IMR-90 (cell line): ENCODE measurements at regions not wholly inside any gene's neighbourhood (a gene's known extent, or its start where the extent isn't known, plus 50 kb on each side); places are given as distances from the start of the nearest gene placed in this dataset.

Experiments
- ATAC-seq: fragments of 200-7000 bp; cut with Tn5 transposase; 2 replicates; pipeline ENCODE4 v1.9.1; 2020; ENCODE audit warnings: low read depth, mild to moderate bottlenecking, moderate library complexity
- BruUV-seq: library from RNA; stranded (reverse); fragments of 400-500 nt; replicated peaks from 2 replicates; lab custom pipeline; 2021; lab: Mats Ljungman, UMichigan
- CTCF ChIA-PET: fragments of 300-600 bp; formaldehyde crosslinking; extraction: SDS; loops from one replicate; lab custom pipeline; 2021; ENCODE audit warnings: antibody characterized with exemption; lab: Yijun Ruan, JAX
- POLR2A ChIA-PET: fragments of 300-600 bp; sonication (Branson Sonifier 250); formaldehyde crosslinking; loops from one replicate; lab custom pipeline; 2022; ENCODE audit warnings: antibody characterized with exemption; ENCODE audit not compliant: unreplicated experiment; lab: Charles Lee
- DNase-seq: peaks from one replicate; pipeline ENCODE4 v3.0.0; 2013
- H2AFZ ChIP-seq: replicated peaks from 2 replicates; pipeline ENCODE3; 2013; ENCODE audit warnings: low read length, mild to moderate bottlenecking; ENCODE audit not compliant: poor library complexity
- H2AK5ac ChIP-seq: 2 replicates; pipeline ENCODE4 v1.6.1; 2013; ENCODE audit warnings: low read depth, low read length, inconsistent platforms
- H2AK9ac ChIP-seq: replicated peaks from 2 replicates; pipeline ENCODE3; 2013; ENCODE audit warnings: mild to moderate bottlenecking, low read depth, low read length, moderate library complexity; ENCODE audit not compliant: poor library complexity
- H2BK120ac ChIP-seq: 2 replicates; pipeline ENCODE4 v1.6.1; 2013; ENCODE audit warnings: low read depth, low read length, inconsistent platforms
- H2BK15ac ChIP-seq: 3 replicates; pipeline ENCODE4 v1.6.1; 2013; ENCODE audit warnings: low read depth, low read length, inconsistent platforms
- H2BK20ac ChIP-seq: 2 replicates; pipeline ENCODE4 v1.6.1; 2013; ENCODE audit warnings: low read depth, mild to moderate bottlenecking, inconsistent platforms, low read length, moderate library complexity
- H2BK5ac ChIP-seq: 2 replicates; pipeline ENCODE4 v1.6.1; 2013; ENCODE audit warnings: mild to moderate bottlenecking, low read depth, low read length, inconsistent platforms; ENCODE audit not compliant: poor library complexity, severe bottlenecking
- H3K14ac ChIP-seq: replicated peaks from 2 replicates; pipeline ENCODE4 v1.6.1; 2013; ENCODE audit warnings: low read depth, low read length, inconsistent platforms
- H3K18ac ChIP-seq: 2 replicates; pipeline ENCODE4 v1.6.1; 2013; ENCODE audit warnings: low read depth, low read length, control low read depth
- H3K23ac ChIP-seq: 2 replicates; pipeline ENCODE4 v1.6.1; 2013; ENCODE audit warnings: low read depth, low read length, inconsistent platforms
- H3K27ac ChIP-seq: 2 replicates; pipeline ENCODE4 v1.5.1; 2013; ENCODE audit warnings: mild to moderate bottlenecking, control low read depth, low read length; ENCODE audit not compliant: insufficient read depth
- H3K27me3 ChIP-seq: 2 replicates; pipeline ENCODE4 v1.6.1; 2013; ENCODE audit warnings: low read length; ENCODE audit not compliant: control insufficient read depth, insufficient read depth
- H3K36me3 ChIP-seq: 2 replicates; pipeline ENCODE4 v1.6.1; 2013; ENCODE audit warnings: low read length, mixed read lengths; ENCODE audit not compliant: control insufficient read depth, insufficient read depth
- H3K4ac ChIP-seq: 2 replicates; pipeline ENCODE4 v1.6.1; 2013; ENCODE audit warnings: low read depth, low read length, inconsistent platforms
- H3K4me1 ChIP-seq: 2 replicates; pipeline ENCODE4 v1.6.1; 2013; ENCODE audit warnings: low read length, mixed read lengths; ENCODE audit not compliant: control insufficient read depth, insufficient read depth
- H3K4me2 ChIP-seq: 2 replicates; pipeline ENCODE4 v1.6.1; 2013; ENCODE audit warnings: low read depth, mild to moderate bottlenecking, control low read depth, low read length, moderate library complexity
- H3K4me3 ChIP-seq: 2 replicates; pipeline ENCODE4 v1.5.1; 2013; ENCODE audit warnings: low read depth, mild to moderate bottlenecking, control low read depth, low read length, moderate library complexity; ENCODE audit not compliant: insufficient read depth
- H3K56ac ChIP-seq: 2 replicates; pipeline ENCODE4 v1.6.1; 2013; ENCODE audit warnings: low read length, inconsistent platforms; ENCODE audit not compliant: insufficient read depth; ENCODE audit errors: extremely low read depth
- H3K79me1 ChIP-seq, 2 experiments: 2 replicates each; pipeline ENCODE4 v1.6.1; 2013; ENCODE audit warnings: low read length in 2 of 2, inconsistent platforms in 1 of 2, low read depth in 1 of 2
- H3K9ac ChIP-seq: 2 replicates; pipeline ENCODE4 v1.6.1; 2013; ENCODE audit warnings: low read depth, low read length, control low read depth
- H3K9me1 ChIP-seq: 2 replicates; pipeline ENCODE4 v1.6.1; 2013; ENCODE audit warnings: low read length, inconsistent platforms; ENCODE audit not compliant: insufficient read depth
- H3K9me3 ChIP-seq: 2 replicates; pipeline ENCODE4 v1.6.1; 2013; ENCODE audit warnings: low read length; ENCODE audit not compliant: control insufficient read depth, insufficient read depth
- H4K20me1 ChIP-seq: 2 replicates; pipeline ENCODE4 v1.6.1; 2013; ENCODE audit warnings: low read length, inconsistent platforms; ENCODE audit not compliant: insufficient read depth
- H4K5ac ChIP-seq: 2 replicates; pipeline ENCODE4 v1.6.1; 2013; ENCODE audit warnings: mild to moderate bottlenecking, low read depth, low read length, control low read depth
- H4K8ac ChIP-seq, 2 experiments: 2 replicates each; pipeline ENCODE4 v1.6.1; 2013; ENCODE audit warnings: low read depth in 2 of 2, low read length in 2 of 2, control low read depth in 1 of 2, inconsistent platforms in 1 of 2
- H4K91ac ChIP-seq: 2 replicates; pipeline ENCODE4 v1.6.1; 2013; ENCODE audit warnings: low read depth, low read length, inconsistent platforms; ENCODE audit not compliant: insufficient read depth
- BHLHE40 ChIP-seq: fragments of 150-350 bp; IDR thresholded peaks from 2 replicates; pipeline ENCODE4 v1.6.1; 2016; ENCODE audit warnings: mild to moderate bottlenecking, low read depth, low read length
- CEBPB ChIP-seq: IDR thresholded peaks from 2 replicates; pipeline ENCODE4 v1.6.1; 2012; ENCODE audit warnings: low read depth, low read length, improper control_type of control experiment
- CHD1 ChIP-seq: IDR thresholded peaks from 2 replicates; pipeline ENCODE4 v1.6.1; 2012; ENCODE audit warnings: low read depth, low read length, improper control_type of control experiment
- FOS ChIP-seq: fragments of 150-350 bp; IDR thresholded peaks from 2 replicates; pipeline ENCODE4 v1.6.1; 2016; ENCODE audit warnings: low read depth, low read length
- MAFK ChIP-seq: IDR thresholded peaks from 2 replicates; pipeline ENCODE4 v1.6.1; 2012; ENCODE audit warnings: low read depth, low read length, improper control_type of control experiment
- MAZ ChIP-seq: IDR thresholded peaks from 2 replicates; pipeline ENCODE4 v1.6.1; 2012; ENCODE audit warnings: low read depth, mild to moderate bottlenecking, low read length, improper control_type of control experiment, moderate library complexity, borderline replicate concordance
- MXI1 ChIP-seq: IDR thresholded peaks from 2 replicates; pipeline ENCODE4 v1.6.1; 2012; ENCODE audit warnings: low read depth, mild to moderate bottlenecking, low read length, moderate library complexity, borderline replicate concordance
- NFE2L2 ChIP-seq: fragments of 150-350 bp; IDR thresholded peaks from 2 replicates; pipeline ENCODE4 v1.6.1; 2016; ENCODE audit warnings: low read depth, mild to moderate bottlenecking, low read length
- POLR2A ChIP-seq: IDR thresholded peaks from 2 replicates; pipeline ENCODE4 v1.6.1; 2012; ENCODE audit warnings: mild to moderate bottlenecking, low read depth, low read length
- RAD21 ChIP-seq: IDR thresholded peaks from 2 replicates; pipeline ENCODE4 v1.6.1; 2012; ENCODE audit warnings: low read length, improper control_type of control experiment
- RCOR1 ChIP-seq: IDR thresholded peaks from 2 replicates; pipeline ENCODE4 v1.6.1; 2012; ENCODE audit warnings: mild to moderate bottlenecking, low read length, improper control_type of control experiment; ENCODE audit not compliant: insufficient replicate concordance
- RFX5 ChIP-seq: IDR thresholded peaks from 2 replicates; pipeline ENCODE4 v1.8.0; 2012; ENCODE audit warnings: low read depth, mild to moderate bottlenecking, low read length, moderate library complexity
- SMC3 ChIP-seq: fragments of 150-350 bp; IDR thresholded peaks from 2 replicates; pipeline ENCODE4 v1.6.1; 2016; ENCODE audit warnings: low read depth, mild to moderate bottlenecking, antibody characterized with exemption, low read length, moderate library complexity
- WGBS, 2 experiments: methylation state at CpG; one replicate each; pipeline versions ENCODE4 v1.1.5 to v1.1.7; 2013; ENCODE audit warnings: missing lambda C conversion rate in 2 of 2; ENCODE audit not compliant: insufficient read length in 1 of 2; ENCODE audit errors: extremely low coverage in 2 of 2; 5-methylcytosine and 5-hydroxymethylcytosine counted together
- dilution Hi-C: fragments of 300-500 bp; cut with HindIII; formaldehyde crosslinking; loops from one replicate; pipeline ENCODE4 v1.14.3; 2018; ENCODE audit warnings: low sequenced_read_pairs; ENCODE audit not compliant: unreplicated experiment
- in situ Hi-C: fragments of 300-500 bp; cut with MboI; formaldehyde crosslinking; loops from 3 replicates; pipeline ENCODE4 v1.14.3; 2019; ENCODE audit warnings: low sequenced_read_pairs, inconsistent platforms, mixed read lengths
- intact Hi-C: fragments of 100-400 bp; cut with micrococcal nuclease; formaldehyde crosslinking; loops from 2 replicates; pipeline ENCODE4 v1.10.0; 2022
- TF ChIP-seq, protein P1 (sequence below): fragments of 150-350 bp; IDR thresholded peaks from 2 replicates; pipeline ENCODE4 v1.6.1; 2017; ENCODE audit warnings: mild to moderate bottlenecking, antibody characterized with exemption, low read length, low read depth
- TF ChIP-seq, protein P2 (sequence below): conservative IDR thresholded peaks from 2 replicates; pipeline ENCODE4 v1.5.1; 2012; ENCODE audit warnings: mild to moderate bottlenecking, low read depth, low read length, improper control_type of control experiment
- TF ChIP-seq, protein P3 (sequence below): fragments of 150-350 bp; IDR thresholded peaks from 2 replicates; pipeline ENCODE4 v1.6.1; 2016; ENCODE audit warnings: low read depth, mild to moderate bottlenecking, low read length, moderate library complexity, borderline replicate concordance

GRCh38 chr12:105510526-105510925, 180.0 kb downstream of the C12orf75 start:
- Histone ChIP-seq H3K9me3 (no peaks in the 10 kb centered on the region), H3K9me1 (no peaks in the 10 kb centered on the region), H2BK20ac (no peak overlapping the region), H3K56ac (no peak overlapping the region), H4K8ac (no peak overlapping the region), H3K79me1 (no peaks in the 10 kb centered on the region), H4K91ac (no peak overlapping the region), H2AFZ (no peak overlapping the region), H3K4ac (no peak overlapping the region), H3K4me3 (no peak overlapping the region), H3K4me1 (no peaks in the 10 kb centered on the region), H2BK120ac (no peak overlapping the region), H3K9ac (no peak overlapping the region), H3K4me2 (no peak overlapping the region), H2AK5ac (no peak overlapping the region), H3K23ac (no peak overlapping the region), H2BK15ac (no peak overlapping the region), H2AK9ac (no peak overlapping the region), H3K18ac (no peak overlapping the region), H2BK5ac (no peak overlapping the region), H3K14ac (no peak overlapping the region), H3K36me3 (no peaks in the 10 kb centered on the region), H4K20me1 (no peaks in the 10 kb centered on the region), H3K27me3 (peaks cover 11% of the 10 kb centered on the region), H4K5ac (no peak overlapping the region), H3K27ac (no peak overlapping the region)
- TF ChIP-seq NFE2L2 (no peak), BHLHE40 (no peak), RCOR1 (no peak), CEBPB (no peak), SMC3 (no peak), MAFK (no peak), POLR2A (no peak), MAZ (no peak), MXI1 (no peak), RAD21 (no peak), CHD1 (no peak), FOS (no peak), RFX5 (no peak)
- TF ChIP-seq, protein P1, sequence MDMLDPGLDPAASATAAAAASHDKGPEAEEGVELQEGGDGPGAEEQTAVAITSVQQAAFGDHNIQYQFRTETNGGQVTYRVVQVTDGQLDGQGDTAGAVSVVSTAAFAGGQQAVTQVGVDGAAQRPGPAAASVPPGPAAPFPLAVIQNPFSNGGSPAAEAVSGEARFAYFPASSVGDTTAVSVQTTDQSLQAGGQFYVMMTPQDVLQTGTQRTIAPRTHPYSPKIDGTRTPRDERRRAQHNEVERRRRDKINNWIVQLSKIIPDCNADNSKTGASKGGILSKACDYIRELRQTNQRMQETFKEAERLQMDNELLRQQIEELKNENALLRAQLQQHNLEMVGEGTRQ = no peak
- TF ChIP-seq, protein P2, sequence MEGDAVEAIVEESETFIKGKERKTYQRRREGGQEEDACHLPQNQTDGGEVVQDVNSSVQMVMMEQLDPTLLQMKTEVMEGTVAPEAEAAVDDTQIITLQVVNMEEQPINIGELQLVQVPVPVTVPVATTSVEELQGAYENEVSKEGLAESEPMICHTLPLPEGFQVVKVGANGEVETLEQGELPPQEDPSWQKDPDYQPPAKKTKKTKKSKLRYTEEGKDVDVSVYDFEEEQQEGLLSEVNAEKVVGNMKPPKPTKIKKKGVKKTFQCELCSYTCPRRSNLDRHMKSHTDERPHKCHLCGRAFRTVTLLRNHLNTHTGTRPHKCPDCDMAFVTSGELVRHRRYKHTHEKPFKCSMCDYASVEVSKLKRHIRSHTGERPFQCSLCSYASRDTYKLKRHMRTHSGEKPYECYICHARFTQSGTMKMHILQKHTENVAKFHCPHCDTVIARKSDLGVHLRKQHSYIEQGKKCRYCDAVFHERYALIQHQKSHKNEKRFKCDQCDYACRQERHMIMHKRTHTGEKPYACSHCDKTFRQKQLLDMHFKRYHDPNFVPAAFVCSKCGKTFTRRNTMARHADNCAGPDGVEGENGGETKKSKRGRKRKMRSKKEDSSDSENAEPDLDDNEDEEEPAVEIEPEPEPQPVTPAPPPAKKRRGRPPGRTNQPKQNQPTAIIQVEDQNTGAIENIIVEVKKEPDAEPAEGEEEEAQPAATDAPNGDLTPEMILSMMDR = no peak
- TF ChIP-seq, protein P3, sequence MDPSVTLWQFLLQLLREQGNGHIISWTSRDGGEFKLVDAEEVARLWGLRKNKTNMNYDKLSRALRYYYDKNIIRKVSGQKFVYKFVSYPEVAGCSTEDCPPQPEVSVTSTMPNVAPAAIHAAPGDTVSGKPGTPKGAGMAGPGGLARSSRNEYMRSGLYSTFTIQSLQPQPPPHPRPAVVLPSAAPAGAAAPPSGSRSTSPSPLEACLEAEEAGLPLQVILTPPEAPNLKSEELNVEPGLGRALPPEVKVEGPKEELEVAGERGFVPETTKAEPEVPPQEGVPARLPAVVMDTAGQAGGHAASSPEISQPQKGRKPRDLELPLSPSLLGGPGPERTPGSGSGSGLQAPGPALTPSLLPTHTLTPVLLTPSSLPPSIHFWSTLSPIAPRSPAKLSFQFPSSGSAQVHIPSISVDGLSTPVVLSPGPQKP = no peak
- ChIA-PET POLR2A (no interaction called here), CTCF (no interaction called here)
- ATAC-seq (no peak), DNase-seq (no peak)
- dilution Hi-C loops (no loop called here), in situ Hi-C loops (no loop called here), intact Hi-C loops (no loop called here)
- no TSS peak for BruUV-seq
- no CpG with 5 or more reads among the region's 3 CpGs for WGBS, 2 experiments
